Activated effector memory CD4-positive, alpha-beta T cell treated with anti-CD3 and anti-CD28 coated beads, Interleukin-2, amount 50 U/mL, for 16 hours (primary cell): ENCODE measurements at regions not wholly inside any gene's neighbourhood (a gene's known extent, or its start where the extent isn't known, plus 50 kb on each side); places are given as distances from the start of the nearest gene placed in this dataset.

Experiments
- DNase-seq: peaks from one replicate; pipeline ENCODE4 v3.0.0-alpha.2; 2020

GRCh38 chr12:126343321-126343720, 1278.1 kb downstream of the AACS start:
- no peak for DNase-seq

GRCh38 chr12:126346087-126346486, 1280.9 kb downstream of the AACS start:
- no peak for DNase-seq

GRCh38 chr12:126347421-126347820, 1282.2 kb downstream of the AACS start:
- DNase-seq = no peak

- DNase-seq = no peak
Measured at GRCh38 chr12:126349383-126349782, 1284.1 kb downstream of the AACS start.

GRCh38 chr12:126353604-126354003, 1288.4 kb downstream of the AACS start:
- DNase-seq = no peak

- DNase-seq = no peak
Measured at GRCh38 chr12:126354633-126355032, 1289.4 kb downstream of the AACS start.

- DNase-seq = no peak
Measured at GRCh38 chr12:126355346-126355745, 1290.1 kb downstream of the AACS start.

- DNase-seq = no peak
Measured at GRCh38 chr12:126358806-126359205, 1293.6 kb downstream of the AACS start.

- DNase-seq = no peak
Measured at GRCh38 chr12:126359216-126359615, 1294.0 kb downstream of the AACS start.

GRCh38 chr12:126361804-126362203, 1296.6 kb downstream of the AACS start:
- DNase-seq = no peak

GRCh38 chr12:126362493-126362892, 1297.3 kb downstream of the AACS start:
- no peak for DNase-seq

GRCh38 chr12:126362964-126363363, 1297.7 kb downstream of the AACS start:
- DNase-seq = no peak

- DNase-seq = no peak
Measured at GRCh38 chr12:126369487-126370463, 1304.5 kb downstream of the AACS start.

GRCh38 chr12:126383506-126383905, 1318.3 kb downstream of the AACS start:
- DNase-seq = no peak

- DNase-seq = no peak
Measured at GRCh38 chr12:126384026-126384564, 1318.9 kb downstream of the AACS start.

GRCh38 chr12:126385785-126386184, 1320.5 kb downstream of the AACS start:
- DNase-seq = no peak

- no peak for DNase-seq
Measured at GRCh38 chr12:126389220-126389841, 1324.1 kb downstream of the AACS start.

GRCh38 chr12:126389961-126390360, 1324.7 kb downstream of the AACS start:
- DNase-seq = no peak

- DNase-seq = no peak
Measured at GRCh38 chr12:126390969-126391566, 1325.8 kb downstream of the AACS start.

- DNase-seq = no peak
Measured at GRCh38 chr12:126396536-126396935, 1331.3 kb downstream of the AACS start.

GRCh38 chr12:126397071-126397581, 1331.9 kb downstream of the AACS start:
- no peak for DNase-seq

GRCh38 chr12:126397660-126398059, 1332.4 kb downstream of the AACS start:
- no peak for DNase-seq

GRCh38 chr12:126400831-126401230, 1335.6 kb downstream of the AACS start:
- DNase-seq = no peak
